Liver (tissue), 8 donors: ENCODE measurements at regions not wholly inside any gene's neighbourhood (a gene's known extent, or its start where the extent isn't known, plus 50 kb on each side); places are given as distances from the start of the nearest gene placed in this dataset.

ENCODE experiments used
- DNase-seq: peaks from one replicate; pipeline ENCODE4 v3.0.0-alpha.2; 2017; ENCODE audit warnings: low spot score
- H3K27ac ChIP-seq, 2 donors: one replicate each; pipeline ENCODE4 v1.7.0; 2013; ENCODE audit warnings: inconsistent platforms in 2 of 2, low read length in 2 of 2, control low read depth in 1 of 2, low read depth in 1 of 2, mild to moderate bottlenecking in 1 of 2
- H3K27me3 ChIP-seq, 4 donors: one replicate each; pipeline versions ENCODE4 v1.6.1 to v1.7.0; 2013; ENCODE audit warnings: low read length in 3 of 4, inconsistent platforms in 1 of 4, mild to moderate bottlenecking in 1 of 4, moderate library complexity in 1 of 4; ENCODE audit not compliant: control insufficient read depth in 4 of 4, insufficient read depth in 4 of 4
- H3K36me3 ChIP-seq, 4 donors: one replicate each; pipeline versions ENCODE4 v1.6.1 to v1.7.0; 2013; ENCODE audit warnings: low read length in 3 of 4, mild to moderate bottlenecking in 3 of 4, low read depth in 1 of 4, moderate library complexity in 1 of 4; ENCODE audit not compliant: control insufficient read depth in 4 of 4, insufficient read depth in 3 of 4
- H3K4me1 ChIP-seq, 4 donors: one replicate each; pipeline versions ENCODE4 v1.6.1 to v1.7.0; 2013; ENCODE audit warnings: low read length in 3 of 4, mild to moderate bottlenecking in 3 of 4, moderate library complexity in 1 of 4; ENCODE audit not compliant: control insufficient read depth in 4 of 4, insufficient read depth in 4 of 4
- H3K4me3 ChIP-seq, 3 donors: one replicate each; pipeline versions ENCODE4 v1.6.1 to v1.7.0; 2013; ENCODE audit warnings: low read length in 3 of 3, control low read depth in 1 of 3, low read depth in 1 of 3, mild to moderate bottlenecking in 1 of 3
- H3K9ac ChIP-seq, 2 donors: one replicate each; pipeline ENCODE4 v1.7.0; 2013; ENCODE audit warnings: low read length in 2 of 2, mild to moderate bottlenecking in 2 of 2, moderate library complexity in 2 of 2, control low read depth in 1 of 2, low read depth in 1 of 2
- H3K9me3 ChIP-seq, 4 donors: one replicate each; pipeline versions ENCODE4 v1.6.1 to v1.7.0; 2013; ENCODE audit warnings: low read length in 3 of 4; ENCODE audit not compliant: control insufficient read depth in 4 of 4
- EGR1 ChIP-seq, 2 donors: IDR thresholded peaks; 2 replicates each; pipeline ENCODE4 v1.6.1; 2016 to 2018; ENCODE audit warnings: antibody characterized with exemption in 2 of 2, low read depth in 2 of 2
- FOXA1 ChIP-seq: IDR thresholded peaks from 2 replicates; pipeline ENCODE4 v1.6.1; 2016; ENCODE audit warnings: antibody characterized with exemption
- FOXA2 ChIP-seq: IDR thresholded peaks from 2 replicates; pipeline ENCODE4 v1.6.1; 2016; ENCODE audit warnings: antibody characterized with exemption
- GABPA ChIP-seq, 2 donors: IDR thresholded peaks in 1 of 2; conservative IDR thresholded peaks in 1 of 2; 2 replicates each; pipeline ENCODE4 v1.6.1; 2016; ENCODE audit warnings: antibody characterized with exemption in 2 of 2, mild to moderate bottlenecking in 1 of 2, moderate library complexity in 1 of 2
- HNF4A ChIP-seq, 2 donors: conservative IDR thresholded peaks; 2 replicates each; pipeline ENCODE4 v1.6.1; 2016; ENCODE audit warnings: antibody characterized with exemption in 2 of 2, mild to moderate bottlenecking in 2 of 2
- HNF4G ChIP-seq: IDR thresholded peaks from 2 replicates; pipeline ENCODE4 v1.6.1; 2016; ENCODE audit warnings: antibody characterized with exemption
- JUND ChIP-seq, 2 donors: IDR thresholded peaks; 2 replicates each; pipeline ENCODE4 v1.6.1; 2016; ENCODE audit warnings: antibody characterized with exemption in 2 of 2
- NR2F2 ChIP-seq: IDR thresholded peaks from 2 replicates; pipeline ENCODE4 v1.6.1; 2016; ENCODE audit warnings: antibody characterized with exemption
- RAD21 ChIP-seq, 2 donors: IDR thresholded peaks; 2 replicates each; pipeline ENCODE4 v1.6.1; 2016; ENCODE audit warnings: antibody characterized with exemption in 2 of 2, mild to moderate bottlenecking in 2 of 2
- RXRA ChIP-seq, 2 donors: IDR thresholded peaks; 2 replicates each; pipeline ENCODE4 v1.6.1; 2017 to 2018; ENCODE audit warnings: antibody characterized with exemption in 2 of 2, mild to moderate bottlenecking in 1 of 2
- SP1 ChIP-seq: IDR thresholded peaks from 2 replicates; pipeline ENCODE4 v1.6.1; 2018; ENCODE audit warnings: antibody characterized with exemption, mild to moderate bottlenecking
- TAF1 ChIP-seq: conservative IDR thresholded peaks from 2 replicates; pipeline ENCODE4 v1.6.1; 2016; ENCODE audit warnings: antibody characterized with exemption, mild to moderate bottlenecking
- YY1 ChIP-seq: IDR thresholded peaks from 2 replicates; pipeline ENCODE4 v1.6.1; 2016; ENCODE audit warnings: antibody characterized with exemption, mild to moderate bottlenecking
- WGBS: extraction: QIAGEN DNeasy Blood & Tissue Kit; methylation state at CpG from one replicate; pipeline ENCODE4 v1.1.7; 2013; 5-methylcytosine and 5-hydroxymethylcytosine counted together
- TF ChIP-seq, protein P1 (sequence below): IDR thresholded peaks from 2 replicates; pipeline ENCODE4 v1.6.1; 2016; ENCODE audit warnings: antibody characterized with exemption, mild to moderate bottlenecking
- TF ChIP-seq, protein P2 (sequence below): IDR thresholded peaks from 2 replicates; pipeline ENCODE4 v1.6.1; 2016; ENCODE audit warnings: antibody characterized with exemption
- TF ChIP-seq, protein P3 (sequence below): IDR thresholded peaks from 2 replicates; pipeline ENCODE4 v1.6.1; 2016; ENCODE audit warnings: antibody characterized with exemption
- TF ChIP-seq, protein P4 (sequence below): fragments of 150-350 bp; IDR thresholded peaks from 2 replicates; pipeline ENCODE4 v1.5.1; 2017; ENCODE audit warnings: improper control_type of control experiment, low read depth, low read length; ENCODE audit not compliant: missing input control
- TF ChIP-seq, protein P5 (sequence below): IDR thresholded peaks from 2 replicates; pipeline ENCODE4 v1.6.1; 2016; ENCODE audit warnings: antibody characterized with exemption
- donor health status: healthy.
- donor health status: healthy.
- donor health status: healthy.
- donor health status: healthy.
- donor health status: healthy.

DNA sequence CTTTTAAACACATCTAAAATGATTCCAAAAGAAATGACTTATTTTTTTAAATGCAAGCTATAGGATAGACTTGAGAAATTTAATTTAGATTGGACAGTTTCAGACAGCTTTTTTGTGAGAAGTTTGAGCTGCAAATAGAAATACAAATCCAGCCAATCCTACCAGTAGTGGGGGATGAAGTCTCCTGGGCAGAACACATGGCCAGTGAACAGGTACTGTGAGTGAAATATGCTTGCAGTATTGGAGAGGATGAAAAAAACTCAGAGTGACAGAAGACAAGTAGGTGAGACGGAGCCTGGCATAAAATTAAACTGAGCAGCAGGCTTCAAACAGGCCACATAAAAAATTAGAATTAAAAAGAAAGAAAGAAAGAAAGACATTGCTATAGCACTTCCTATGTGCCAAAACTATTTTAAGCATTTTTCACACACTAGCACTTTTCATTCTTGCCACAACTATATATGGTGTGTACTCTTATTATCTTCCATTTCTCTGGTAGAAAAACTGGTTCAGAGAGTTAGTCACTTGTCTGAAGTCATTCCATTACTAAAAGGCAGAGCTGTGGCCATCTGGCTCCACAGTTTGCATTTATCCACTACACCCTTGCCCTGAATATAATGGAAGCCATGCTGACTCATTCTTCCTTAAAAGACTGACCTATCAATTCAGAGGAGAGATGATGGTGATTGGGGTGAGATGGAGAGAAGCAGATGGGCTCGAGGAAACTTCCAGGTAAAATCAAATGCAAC lies 310.2 kb upstream of the CTNND2 start:
- Histone ChIP-seq H3K27ac (no peak overlapping the region), H3K4me3 (no peak overlapping the region), H3K9me3 (no peaks in the 10 kb centered on the region), H3K4me1 (no peaks in the 10 kb centered on the region), H3K36me3 (no peaks in the 10 kb centered on the region), H3K27me3 (no peaks in the 10 kb centered on the region), H3K9ac (no peak overlapping the region)
- 68% methylated on average over 2 of the region's 2 CpGs for WGBS
- TF ChIP-seq YY1 (no peak), EGR1 (IDR thresholded peaks at IDR 0.05; ENCODE audit: low read depth in 2 of 2) (no peak), NR2F2 (no peak), GABPA (IDR thresholded peaks at IDR 0.05 in 1 of 2, conservative IDR thresholded peaks at IDR 0.05 in 1 of 2) (no peak), HNF4G (no peak), TAF1 (no peak), FOXA2 (no peak), FOXA1 (no peak), JUND (IDR thresholded peaks at IDR 0.05) (no peak)
- TF ChIP-seq, protein P1, sequence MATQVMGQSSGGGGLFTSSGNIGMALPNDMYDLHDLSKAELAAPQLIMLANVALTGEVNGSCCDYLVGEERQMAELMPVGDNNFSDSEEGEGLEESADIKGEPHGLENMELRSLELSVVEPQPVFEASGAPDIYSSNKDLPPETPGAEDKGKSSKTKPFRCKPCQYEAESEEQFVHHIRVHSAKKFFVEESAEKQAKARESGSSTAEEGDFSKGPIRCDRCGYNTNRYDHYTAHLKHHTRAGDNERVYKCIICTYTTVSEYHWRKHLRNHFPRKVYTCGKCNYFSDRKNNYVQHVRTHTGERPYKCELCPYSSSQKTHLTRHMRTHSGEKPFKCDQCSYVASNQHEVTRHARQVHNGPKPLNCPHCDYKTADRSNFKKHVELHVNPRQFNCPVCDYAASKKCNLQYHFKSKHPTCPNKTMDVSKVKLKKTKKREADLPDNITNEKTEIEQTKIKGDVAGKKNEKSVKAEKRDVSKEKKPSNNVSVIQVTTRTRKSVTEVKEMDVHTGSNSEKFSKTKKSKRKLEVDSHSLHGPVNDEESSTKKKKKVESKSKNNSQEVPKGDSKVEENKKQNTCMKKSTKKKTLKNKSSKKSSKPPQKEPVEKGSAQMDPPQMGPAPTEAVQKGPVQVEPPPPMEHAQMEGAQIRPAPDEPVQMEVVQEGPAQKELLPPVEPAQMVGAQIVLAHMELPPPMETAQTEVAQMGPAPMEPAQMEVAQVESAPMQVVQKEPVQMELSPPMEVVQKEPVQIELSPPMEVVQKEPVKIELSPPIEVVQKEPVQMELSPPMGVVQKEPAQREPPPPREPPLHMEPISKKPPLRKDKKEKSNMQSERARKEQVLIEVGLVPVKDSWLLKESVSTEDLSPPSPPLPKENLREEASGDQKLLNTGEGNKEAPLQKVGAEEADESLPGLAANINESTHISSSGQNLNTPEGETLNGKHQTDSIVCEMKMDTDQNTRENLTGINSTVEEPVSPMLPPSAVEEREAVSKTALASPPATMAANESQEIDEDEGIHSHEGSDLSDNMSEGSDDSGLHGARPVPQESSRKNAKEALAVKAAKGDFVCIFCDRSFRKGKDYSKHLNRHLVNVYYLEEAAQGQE = no peak
- TF ChIP-seq, protein P2, sequence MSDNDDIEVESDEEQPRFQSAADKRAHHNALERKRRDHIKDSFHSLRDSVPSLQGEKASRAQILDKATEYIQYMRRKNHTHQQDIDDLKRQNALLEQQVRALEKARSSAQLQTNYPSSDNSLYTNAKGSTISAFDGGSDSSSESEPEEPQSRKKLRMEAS = no peak
- DNase-seq = no peak

DNA sequence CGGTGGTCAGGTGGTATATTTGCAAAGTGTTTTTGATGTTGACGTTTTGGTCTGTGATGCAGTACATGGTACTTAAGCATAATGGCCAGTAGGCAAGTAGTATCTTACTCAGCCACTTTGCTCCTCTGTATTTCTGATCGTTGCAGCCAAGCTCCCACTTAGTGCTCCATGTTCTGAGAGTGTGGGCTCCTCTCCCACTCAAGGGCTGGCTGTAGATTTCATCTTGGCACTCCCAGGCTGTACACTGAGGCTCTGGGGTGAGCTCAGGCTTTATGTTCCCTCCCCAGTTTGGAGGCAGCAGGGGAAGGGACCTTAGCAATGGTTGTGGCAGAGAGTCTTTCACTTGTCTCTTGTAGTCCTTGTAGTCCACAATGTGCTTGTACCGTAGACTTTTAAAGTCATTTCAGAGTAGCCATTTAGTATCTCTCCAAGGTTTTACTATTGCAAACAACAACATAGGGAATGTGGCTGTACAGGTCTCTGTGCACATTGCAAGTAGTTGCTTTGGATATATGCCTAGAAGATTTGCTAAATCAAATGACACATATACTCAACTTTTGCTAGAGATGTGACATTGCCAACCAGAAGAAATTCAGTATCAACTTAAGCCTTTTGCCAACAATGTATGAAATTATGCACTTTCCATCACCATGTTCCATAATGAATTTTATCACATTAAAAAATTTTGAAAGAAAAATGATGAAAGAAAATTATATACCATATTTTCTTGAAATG lies 304.3 kb upstream of the CTNND2 start:
- 69% methylated on average over 4 of the region's 4 CpGs for WGBS
- Histone ChIP-seq H3K9ac (no peak overlapping the region), H3K27ac (no peak overlapping the region), H3K27me3 (no peaks in the 10 kb centered on the region), H3K9me3 (no peaks in the 10 kb centered on the region), H3K4me3 (no peak overlapping the region), H3K4me1 (no peaks in the 10 kb centered on the region), H3K36me3 (no peaks in the 10 kb centered on the region)
- DNase-seq = no peak
- TF ChIP-seq, protein P3, sequence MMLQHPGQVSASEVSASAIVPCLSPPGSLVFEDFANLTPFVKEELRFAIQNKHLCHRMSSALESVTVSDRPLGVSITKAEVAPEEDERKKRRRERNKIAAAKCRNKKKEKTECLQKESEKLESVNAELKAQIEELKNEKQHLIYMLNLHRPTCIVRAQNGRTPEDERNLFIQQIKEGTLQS = no peak
- no peak for TF ChIP-seq JUND (IDR thresholded peaks at IDR 0.05)
- TF ChIP-seq, protein P4, sequence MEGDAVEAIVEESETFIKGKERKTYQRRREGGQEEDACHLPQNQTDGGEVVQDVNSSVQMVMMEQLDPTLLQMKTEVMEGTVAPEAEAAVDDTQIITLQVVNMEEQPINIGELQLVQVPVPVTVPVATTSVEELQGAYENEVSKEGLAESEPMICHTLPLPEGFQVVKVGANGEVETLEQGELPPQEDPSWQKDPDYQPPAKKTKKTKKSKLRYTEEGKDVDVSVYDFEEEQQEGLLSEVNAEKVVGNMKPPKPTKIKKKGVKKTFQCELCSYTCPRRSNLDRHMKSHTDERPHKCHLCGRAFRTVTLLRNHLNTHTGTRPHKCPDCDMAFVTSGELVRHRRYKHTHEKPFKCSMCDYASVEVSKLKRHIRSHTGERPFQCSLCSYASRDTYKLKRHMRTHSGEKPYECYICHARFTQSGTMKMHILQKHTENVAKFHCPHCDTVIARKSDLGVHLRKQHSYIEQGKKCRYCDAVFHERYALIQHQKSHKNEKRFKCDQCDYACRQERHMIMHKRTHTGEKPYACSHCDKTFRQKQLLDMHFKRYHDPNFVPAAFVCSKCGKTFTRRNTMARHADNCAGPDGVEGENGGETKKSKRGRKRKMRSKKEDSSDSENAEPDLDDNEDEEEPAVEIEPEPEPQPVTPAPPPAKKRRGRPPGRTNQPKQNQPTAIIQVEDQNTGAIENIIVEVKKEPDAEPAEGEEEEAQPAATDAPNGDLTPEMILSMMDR = no peak
- no peak for TF ChIP-seq HNF4A (conservative IDR thresholded peaks at IDR 0.05)
- no peak for TF ChIP-seq NR2F2
- no peak for TF ChIP-seq RAD21 (IDR thresholded peaks at IDR 0.05)
- TF ChIP-seq, protein P2 = no peak
- no peak for TF ChIP-seq GABPA (IDR thresholded peaks at IDR 0.05 in 1 of 2, conservative IDR thresholded peaks at IDR 0.05 in 1 of 2)
- TF ChIP-seq RXRA (IDR thresholded peaks at IDR 0.05) = no peak
- no peak for TF ChIP-seq YY1
- no peak for TF ChIP-seq TAF1
- TF ChIP-seq, protein P5, sequence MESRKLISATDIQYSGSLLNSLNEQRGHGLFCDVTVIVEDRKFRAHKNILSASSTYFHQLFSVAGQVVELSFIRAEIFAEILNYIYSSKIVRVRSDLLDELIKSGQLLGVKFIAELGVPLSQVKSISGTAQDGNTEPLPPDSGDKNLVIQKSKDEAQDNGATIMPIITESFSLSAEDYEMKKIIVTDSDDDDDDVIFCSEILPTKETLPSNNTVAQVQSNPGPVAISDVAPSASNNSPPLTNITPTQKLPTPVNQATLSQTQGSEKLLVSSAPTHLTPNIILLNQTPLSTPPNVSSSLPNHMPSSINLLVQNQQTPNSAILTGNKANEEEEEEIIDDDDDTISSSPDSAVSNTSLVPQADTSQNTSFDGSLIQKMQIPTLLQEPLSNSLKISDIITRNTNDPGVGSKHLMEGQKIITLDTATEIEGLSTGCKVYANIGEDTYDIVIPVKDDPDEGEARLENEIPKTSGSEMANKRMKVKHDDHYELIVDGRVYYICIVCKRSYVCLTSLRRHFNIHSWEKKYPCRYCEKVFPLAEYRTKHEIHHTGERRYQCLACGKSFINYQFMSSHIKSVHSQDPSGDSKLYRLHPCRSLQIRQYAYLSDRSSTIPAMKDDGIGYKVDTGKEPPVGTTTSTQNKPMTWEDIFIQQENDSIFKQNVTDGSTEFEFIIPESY = no peak
- TF ChIP-seq, protein P1 = no peak
- TF ChIP-seq EGR1 (IDR thresholded peaks at IDR 0.05; ENCODE audit: low read depth in 2 of 2) = no peak
- TF ChIP-seq HNF4G = no peak
- TF ChIP-seq FOXA2 = no peak
- no peak for TF ChIP-seq SP1
- TF ChIP-seq FOXA1 = no peak
